ENCODE measurements at regions not wholly inside any gene's neighbourhood (a gene's known extent, or its start where the extent isn't known, plus 50 kb on each side); places are given as distances from the start of the nearest gene placed in this dataset.

DNA sequence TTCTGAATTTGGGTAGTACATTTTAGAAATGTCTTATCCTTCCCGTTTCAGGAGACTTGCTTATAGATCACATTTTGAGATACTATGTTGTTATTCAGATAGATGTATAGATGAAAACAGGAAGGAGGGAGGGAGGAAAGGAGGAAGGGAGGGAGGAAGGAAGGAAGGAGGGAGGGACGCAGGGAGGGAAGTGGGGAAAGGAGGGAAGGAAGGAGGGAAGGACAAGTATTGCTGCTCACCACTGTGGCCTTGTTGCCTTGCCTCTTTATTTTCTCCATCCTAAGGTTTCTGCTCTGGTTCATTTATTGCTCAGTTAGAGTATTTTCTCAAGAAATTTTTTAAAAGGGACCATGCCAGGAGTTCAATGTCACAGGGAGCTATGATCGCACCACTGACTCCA is 134.3 kb downstream of the LTN1 start:
- no peaks in the 10 kb centered on the region for H3K4me1 ChIP-seq
- H3K36me3 Mint-ChIP-seq (ENCODE audit: insufficient read depth, unreplicated experiment) = no peaks in the 10 kb centered on the region
- H3K4me3 ChIP-seq (ENCODE audit: low read depth, low read length) = no peak overlapping the region
- no peak for DNase-seq
- no peaks in the 10 kb centered on the region for H3K9me3 Mint-ChIP-seq (ENCODE audit: unreplicated experiment)
- peaks cover 2% of the 10 kb centered on the region for H3K27me3 Mint-ChIP-seq (ENCODE audit: insufficient read depth, unreplicated experiment)
- no peaks in the 10 kb centered on the region for H3K36me3 ChIP-seq (ENCODE audit: control insufficient read depth, insufficient read depth, low read length)
- CTCF ChIA-PET = interaction anchor here (0.7 kb wide), 1 partner anchor 1111 kb away, joined by 6 read pairs; no protein-coding TSS in a partner anchor
- H3K9me3 ChIP-seq = no peaks in the 10 kb centered on the region
- TF ChIP-seq, protein P1, sequence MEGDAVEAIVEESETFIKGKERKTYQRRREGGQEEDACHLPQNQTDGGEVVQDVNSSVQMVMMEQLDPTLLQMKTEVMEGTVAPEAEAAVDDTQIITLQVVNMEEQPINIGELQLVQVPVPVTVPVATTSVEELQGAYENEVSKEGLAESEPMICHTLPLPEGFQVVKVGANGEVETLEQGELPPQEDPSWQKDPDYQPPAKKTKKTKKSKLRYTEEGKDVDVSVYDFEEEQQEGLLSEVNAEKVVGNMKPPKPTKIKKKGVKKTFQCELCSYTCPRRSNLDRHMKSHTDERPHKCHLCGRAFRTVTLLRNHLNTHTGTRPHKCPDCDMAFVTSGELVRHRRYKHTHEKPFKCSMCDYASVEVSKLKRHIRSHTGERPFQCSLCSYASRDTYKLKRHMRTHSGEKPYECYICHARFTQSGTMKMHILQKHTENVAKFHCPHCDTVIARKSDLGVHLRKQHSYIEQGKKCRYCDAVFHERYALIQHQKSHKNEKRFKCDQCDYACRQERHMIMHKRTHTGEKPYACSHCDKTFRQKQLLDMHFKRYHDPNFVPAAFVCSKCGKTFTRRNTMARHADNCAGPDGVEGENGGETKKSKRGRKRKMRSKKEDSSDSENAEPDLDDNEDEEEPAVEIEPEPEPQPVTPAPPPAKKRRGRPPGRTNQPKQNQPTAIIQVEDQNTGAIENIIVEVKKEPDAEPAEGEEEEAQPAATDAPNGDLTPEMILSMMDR (IDR thresholded peaks at IDR 0.05; ENCODE audit: insufficient read depth in 1 of 2, low read depth in 1 of 2, low read length in 1 of 2, severe bottlenecking in 1 of 2, unreplicated experiment in 1 of 2) = no peak
- intact Hi-C loops (cut with micrococcal nuclease; ENCODE audit: unreplicated experiment) = no loop called here
- H3K27ac Mint-ChIP-seq (ENCODE audit: unreplicated experiment) = no peak overlapping the region
- H3K4me3 Mint-ChIP-seq (ENCODE audit: unreplicated experiment) = no peak overlapping the region
- H3K27me3 ChIP-seq (replicated peaks; ENCODE audit: control insufficient read depth, insufficient read depth, low read length) = no peaks in the 10 kb centered on the region
- POLR2A ChIA-PET = no interaction called here
- H3K4me1 Mint-ChIP-seq (ENCODE audit: low read depth, unreplicated experiment) = no peaks in the 10 kb centered on the region
- no TSS peak for BruUV-seq (replicated peaks)

DNA sequence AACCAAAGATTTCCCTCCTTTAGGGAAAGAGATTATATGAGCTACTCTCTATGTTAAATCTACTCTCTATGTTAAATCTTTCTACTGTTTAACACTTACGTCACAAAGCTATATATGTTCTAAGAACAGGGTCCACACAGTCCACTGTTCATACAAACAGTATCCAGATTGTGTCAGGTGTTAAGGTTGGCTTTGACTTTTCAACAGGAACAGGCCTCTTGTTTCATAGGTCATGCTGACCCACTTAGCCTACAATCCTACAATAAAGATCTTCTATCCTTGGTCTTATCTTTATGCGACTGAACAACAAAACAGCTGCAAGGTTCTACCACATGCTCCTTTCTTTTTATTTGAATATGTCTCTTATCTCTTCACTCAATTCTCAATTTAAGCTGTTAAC is 134.9 kb downstream of the LTN1 start:
- no TSS peak for BruUV-seq (replicated peaks)
- no peaks in the 10 kb centered on the region for H3K4me1 ChIP-seq
- Mint-ChIP-seq H3K4me1 (ENCODE audit: low read depth, unreplicated experiment) (no peaks in the 10 kb centered on the region), H3K27me3 (ENCODE audit: insufficient read depth, unreplicated experiment) (peaks cover 2% of the 10 kb centered on the region), H3K9me3 (ENCODE audit: unreplicated experiment) (no peaks in the 10 kb centered on the region), H3K4me3 (ENCODE audit: unreplicated experiment) (no peak overlapping the region), H3K27ac (ENCODE audit: unreplicated experiment) (no peak overlapping the region), H3K36me3 (ENCODE audit: insufficient read depth, unreplicated experiment) (no peaks in the 10 kb centered on the region)
- intact Hi-C loops (cut with micrococcal nuclease; ENCODE audit: unreplicated experiment) = no loop called here
- ChIA-PET POLR2A (no interaction called here), CTCF (interaction anchor here (0.7 kb wide), 1 partner anchor 1111 kb away, joined by 6 read pairs; no protein-coding TSS in a partner anchor)
- DNase-seq = no peak
- H3K27me3 ChIP-seq (replicated peaks; ENCODE audit: control insufficient read depth, insufficient read depth, low read length) = no peaks in the 10 kb centered on the region
- no peaks in the 10 kb centered on the region for H3K9me3 ChIP-seq
- no peaks in the 10 kb centered on the region for H3K36me3 ChIP-seq (ENCODE audit: control insufficient read depth, insufficient read depth, low read length)
- H3K4me3 ChIP-seq (ENCODE audit: low read depth, low read length) = no peak overlapping the region
- TF ChIP-seq, protein P1 (IDR thresholded peaks at IDR 0.05; ENCODE audit: insufficient read depth in 1 of 2, low read depth in 1 of 2, low read length in 1 of 2, severe bottlenecking in 1 of 2, unreplicated experiment in 1 of 2) = no peak

DNA sequence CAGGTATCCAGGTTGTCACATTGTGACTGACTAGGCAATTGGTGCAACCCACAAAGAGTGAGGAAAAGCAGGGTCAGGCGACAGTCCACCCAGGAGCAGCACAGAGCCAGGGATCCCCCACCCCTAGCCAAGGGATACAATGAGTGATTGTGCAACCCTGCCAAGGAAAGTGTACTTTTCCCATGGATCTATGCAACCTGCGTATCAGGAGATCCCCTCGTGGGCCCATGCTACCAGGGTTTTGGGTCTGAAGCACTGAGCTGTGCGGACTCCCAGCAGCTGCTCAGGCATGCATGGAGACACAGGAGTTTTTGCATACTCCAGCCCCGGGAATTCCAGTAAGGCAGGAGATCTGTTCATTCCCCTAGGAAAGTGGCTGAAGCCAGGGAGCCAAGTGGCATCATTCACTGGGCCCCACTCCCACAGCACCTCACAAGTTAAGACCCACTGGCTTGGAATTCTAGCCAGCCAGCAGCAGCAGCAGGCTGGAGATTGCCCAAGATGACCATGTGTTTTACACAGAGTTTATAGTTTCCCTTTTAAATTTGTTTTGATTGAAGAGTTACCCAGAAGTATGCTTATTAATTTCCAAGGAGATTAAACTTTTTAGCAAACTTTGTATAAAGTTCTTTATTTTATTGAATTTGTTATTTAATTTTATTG is 136.0 kb downstream of the LTN1 start:
- Histone ChIP-seq H3K27me3 (replicated peaks; ENCODE audit: control insufficient read depth, insufficient read depth, low read length) (no peaks in the 10 kb centered on the region), H3K9me3 (no peaks in the 10 kb centered on the region), H3K4me1 (no peaks in the 10 kb centered on the region), H3K4me3 (ENCODE audit: low read depth, low read length) (no peak overlapping the region), H3K36me3 (ENCODE audit: control insufficient read depth, insufficient read depth, low read length) (no peaks in the 10 kb centered on the region)
- H3K27me3 Mint-ChIP-seq (ENCODE audit: insufficient read depth, unreplicated experiment) = peaks cover 2% of the 10 kb centered on the region
- ChIA-PET CTCF (no interaction called here), POLR2A (no interaction called here)
- H3K9me3 Mint-ChIP-seq (ENCODE audit: unreplicated experiment) = no peaks in the 10 kb centered on the region
- no peaks in the 10 kb centered on the region for H3K4me1 Mint-ChIP-seq (ENCODE audit: low read depth, unreplicated experiment)
- TF ChIP-seq, protein P1 (IDR thresholded peaks at IDR 0.05; ENCODE audit: insufficient read depth in 1 of 2, low read depth in 1 of 2, low read length in 1 of 2, severe bottlenecking in 1 of 2, unreplicated experiment in 1 of 2) = no peak
- no peak overlapping the region for H3K27ac Mint-ChIP-seq (ENCODE audit: unreplicated experiment)
- intact Hi-C loops (cut with micrococcal nuclease; ENCODE audit: unreplicated experiment) = no loop called here
- H3K36me3 Mint-ChIP-seq (ENCODE audit: insufficient read depth, unreplicated experiment) = no peaks in the 10 kb centered on the region
- DNase-seq = no peak
- no peak overlapping the region for H3K4me3 Mint-ChIP-seq (ENCODE audit: unreplicated experiment)
- BruUV-seq (replicated peaks) = no TSS peak

Measured in Caco-2 (cell line).